ENCODE measurements at regions not wholly inside any gene's neighbourhood (a gene's known extent, or its start where the extent isn't known, plus 50 kb on each side); places are given as distances from the start of the nearest gene placed in this dataset.

DNA sequence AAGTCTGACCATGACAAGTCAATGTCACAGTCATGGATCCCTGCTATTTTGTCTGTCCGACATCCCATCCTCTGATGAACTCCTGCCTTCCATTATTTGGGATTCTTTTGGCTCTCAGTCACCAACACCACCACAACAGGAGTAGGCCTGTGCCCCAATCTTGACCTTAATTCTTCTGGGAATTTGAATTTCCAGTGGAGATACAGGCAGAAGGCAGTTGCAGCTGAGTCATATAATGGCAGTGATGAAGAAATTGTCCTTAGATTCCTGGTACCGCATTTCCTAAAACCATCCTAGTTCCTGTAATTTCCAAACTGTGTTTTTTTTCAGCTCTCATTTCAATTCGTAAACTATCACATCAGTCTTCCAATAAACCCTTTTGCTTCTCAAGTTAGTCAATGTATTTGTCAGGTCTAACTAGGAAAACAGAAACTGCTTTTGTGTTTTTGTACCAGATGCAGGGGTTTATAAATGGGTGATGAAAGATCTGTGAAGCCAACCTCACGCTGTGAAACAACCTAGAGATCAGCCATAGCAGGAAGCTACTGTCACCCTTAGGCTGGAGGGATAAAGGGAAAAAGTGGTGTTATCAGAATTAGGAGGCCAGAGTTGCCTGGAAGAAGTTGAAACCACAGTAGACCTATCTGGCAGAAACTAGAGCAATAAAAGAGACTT lies 126.3 kb upstream of the TMEM108 start:
- intact Hi-C loops (cut with micrococcal nuclease), result no loop called here
- H3K36me3 ChIP-seq (ENCODE audit: control insufficient read depth in 1 of 2, insufficient read depth in 2 of 2, low read length in 2 of 2), result no peaks in the 10 kb centered on the region
- no peak overlapping the region for H3K9ac ChIP-seq (ENCODE audit: low read length)
- H3K27me3 ChIP-seq (ENCODE audit: insufficient read depth, low read length), result peaks cover 16% of the 10 kb centered on the region
- TF ChIP-seq YY1 (IDR thresholded peaks at IDR 0.05; ENCODE audit: extremely low read depth, insufficient replicate concordance, low read depth, low read length), result no peak
- TF ChIP-seq, protein P1, sequence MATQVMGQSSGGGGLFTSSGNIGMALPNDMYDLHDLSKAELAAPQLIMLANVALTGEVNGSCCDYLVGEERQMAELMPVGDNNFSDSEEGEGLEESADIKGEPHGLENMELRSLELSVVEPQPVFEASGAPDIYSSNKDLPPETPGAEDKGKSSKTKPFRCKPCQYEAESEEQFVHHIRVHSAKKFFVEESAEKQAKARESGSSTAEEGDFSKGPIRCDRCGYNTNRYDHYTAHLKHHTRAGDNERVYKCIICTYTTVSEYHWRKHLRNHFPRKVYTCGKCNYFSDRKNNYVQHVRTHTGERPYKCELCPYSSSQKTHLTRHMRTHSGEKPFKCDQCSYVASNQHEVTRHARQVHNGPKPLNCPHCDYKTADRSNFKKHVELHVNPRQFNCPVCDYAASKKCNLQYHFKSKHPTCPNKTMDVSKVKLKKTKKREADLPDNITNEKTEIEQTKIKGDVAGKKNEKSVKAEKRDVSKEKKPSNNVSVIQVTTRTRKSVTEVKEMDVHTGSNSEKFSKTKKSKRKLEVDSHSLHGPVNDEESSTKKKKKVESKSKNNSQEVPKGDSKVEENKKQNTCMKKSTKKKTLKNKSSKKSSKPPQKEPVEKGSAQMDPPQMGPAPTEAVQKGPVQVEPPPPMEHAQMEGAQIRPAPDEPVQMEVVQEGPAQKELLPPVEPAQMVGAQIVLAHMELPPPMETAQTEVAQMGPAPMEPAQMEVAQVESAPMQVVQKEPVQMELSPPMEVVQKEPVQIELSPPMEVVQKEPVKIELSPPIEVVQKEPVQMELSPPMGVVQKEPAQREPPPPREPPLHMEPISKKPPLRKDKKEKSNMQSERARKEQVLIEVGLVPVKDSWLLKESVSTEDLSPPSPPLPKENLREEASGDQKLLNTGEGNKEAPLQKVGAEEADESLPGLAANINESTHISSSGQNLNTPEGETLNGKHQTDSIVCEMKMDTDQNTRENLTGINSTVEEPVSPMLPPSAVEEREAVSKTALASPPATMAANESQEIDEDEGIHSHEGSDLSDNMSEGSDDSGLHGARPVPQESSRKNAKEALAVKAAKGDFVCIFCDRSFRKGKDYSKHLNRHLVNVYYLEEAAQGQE (IDR thresholded peaks at IDR 0.05; ENCODE audit: low read depth), result no peak
- POLR2A ChIA-PET, result no interaction called here
- no peak overlapping the region for H2AFZ ChIP-seq (ENCODE audit: low read depth, low read length, poor library complexity, severe bottlenecking)
- no peaks in the 10 kb centered on the region for H3K4me1 ChIP-seq (ENCODE audit: control insufficient read depth in 1 of 2, insufficient read depth in 2 of 2, low read length in 2 of 2)
- ATAC-seq (no peak), DNase-seq (ENCODE audit: low read depth, low spot score) (no peak)
- no peak overlapping the region for H3K27ac ChIP-seq (ENCODE audit: low read depth, low read length)
- no peak overlapping the region for H3K4me3 ChIP-seq (replicated peaks in 1 of 2; ENCODE audit: low read depth in 1 of 2, low read length in 2 of 2)
- no peaks in the 10 kb centered on the region for H4K20me1 ChIP-seq (ENCODE audit: insufficient read depth)
- RAD21 ChIA-PET (ENCODE audit: low non-redundant PET in 1 of 2, low total read pairs in 2 of 2, uncharacterized antibody in 2 of 2, unreplicated experiment in 2 of 2), result no interaction called here
- H3K9me2 ChIP-seq (ENCODE audit: insufficient read depth), result no peaks in the 10 kb centered on the region
- H3K4me2 ChIP-seq (ENCODE audit: low read length), result no peak overlapping the region
- BruUV-seq (replicated peaks), result no TSS peak
- CTCF ChIA-PET, result no interaction called here
- H3K79me2 ChIP-seq (ENCODE audit: insufficient read depth, low read length), result no peaks in the 10 kb centered on the region
- no peaks in the 10 kb centered on the region for H3K9me3 ChIP-seq (ENCODE audit: control insufficient read depth in 1 of 2, insufficient read depth in 1 of 2, low read depth in 1 of 2, low read length in 2 of 2)

DNA sequence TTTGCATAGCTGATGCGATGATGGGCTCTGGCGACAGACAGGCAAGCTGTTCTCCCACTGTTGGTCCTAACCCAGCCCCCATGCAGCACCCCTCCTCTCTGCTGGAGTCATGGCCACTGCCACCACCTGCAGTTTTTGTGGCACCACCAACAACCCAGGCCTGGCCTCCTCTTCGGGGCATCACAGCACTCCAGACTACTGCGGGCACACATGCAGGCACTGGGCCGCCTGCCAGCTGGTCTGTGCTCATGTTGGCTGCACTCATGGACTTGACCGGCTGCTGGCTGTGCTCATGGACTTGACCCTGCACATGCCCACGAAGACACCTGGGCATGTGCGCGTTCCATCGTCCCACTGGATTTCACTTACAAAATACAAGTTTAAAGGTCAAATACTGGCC lies 130.9 kb upstream of the TMEM108 start:
- TF ChIP-seq, protein P2, sequence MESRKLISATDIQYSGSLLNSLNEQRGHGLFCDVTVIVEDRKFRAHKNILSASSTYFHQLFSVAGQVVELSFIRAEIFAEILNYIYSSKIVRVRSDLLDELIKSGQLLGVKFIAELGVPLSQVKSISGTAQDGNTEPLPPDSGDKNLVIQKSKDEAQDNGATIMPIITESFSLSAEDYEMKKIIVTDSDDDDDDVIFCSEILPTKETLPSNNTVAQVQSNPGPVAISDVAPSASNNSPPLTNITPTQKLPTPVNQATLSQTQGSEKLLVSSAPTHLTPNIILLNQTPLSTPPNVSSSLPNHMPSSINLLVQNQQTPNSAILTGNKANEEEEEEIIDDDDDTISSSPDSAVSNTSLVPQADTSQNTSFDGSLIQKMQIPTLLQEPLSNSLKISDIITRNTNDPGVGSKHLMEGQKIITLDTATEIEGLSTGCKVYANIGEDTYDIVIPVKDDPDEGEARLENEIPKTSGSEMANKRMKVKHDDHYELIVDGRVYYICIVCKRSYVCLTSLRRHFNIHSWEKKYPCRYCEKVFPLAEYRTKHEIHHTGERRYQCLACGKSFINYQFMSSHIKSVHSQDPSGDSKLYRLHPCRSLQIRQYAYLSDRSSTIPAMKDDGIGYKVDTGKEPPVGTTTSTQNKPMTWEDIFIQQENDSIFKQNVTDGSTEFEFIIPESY (IDR thresholded peaks at IDR 0.05; ENCODE audit: extremely low read depth, insufficient replicate concordance, low read length), result no peak
- TF ChIP-seq CBX3 (IDR thresholded peaks at IDR 0.05; ENCODE audit: low read depth), result no peak
- TF ChIP-seq SIN3A (IDR thresholded peaks at IDR 0.05; ENCODE audit: low read depth), result no peak
- no peak for TF ChIP-seq POLR2AphosphoS5 (IDR thresholded peaks at IDR 0.05; ENCODE audit: low read depth, low read length)
- TF ChIP-seq JUND (IDR thresholded peaks at IDR 0.05), result no peak
- no peak for TF ChIP-seq RAD21 (IDR thresholded peaks at IDR 0.05; ENCODE audit: low read depth)
- TF ChIP-seq, protein P3, sequence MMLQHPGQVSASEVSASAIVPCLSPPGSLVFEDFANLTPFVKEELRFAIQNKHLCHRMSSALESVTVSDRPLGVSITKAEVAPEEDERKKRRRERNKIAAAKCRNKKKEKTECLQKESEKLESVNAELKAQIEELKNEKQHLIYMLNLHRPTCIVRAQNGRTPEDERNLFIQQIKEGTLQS (IDR thresholded peaks at IDR 0.05), result no peak
- TF ChIP-seq CEBPB (IDR thresholded peaks at IDR 0.05; ENCODE audit: low read depth), result no peak
- Histone ChIP-seq H4K20me1 (ENCODE audit: insufficient read depth) (no peaks in the 10 kb centered on the region), H3K36me3 (ENCODE audit: control insufficient read depth in 1 of 2, insufficient read depth in 2 of 2, low read length in 2 of 2) (no peaks in the 10 kb centered on the region), H3K9me2 (ENCODE audit: insufficient read depth) (no peaks in the 10 kb centered on the region), H3K27ac (ENCODE audit: low read depth, low read length) (no peak overlapping the region), H3K9ac (ENCODE audit: low read length) (no peak overlapping the region), H2AFZ (ENCODE audit: low read depth, low read length, poor library complexity, severe bottlenecking) (no peak overlapping the region), H3K79me2 (ENCODE audit: insufficient read depth, low read length) (no peaks in the 10 kb centered on the region), H3K9me3 (ENCODE audit: control insufficient read depth in 1 of 2, insufficient read depth in 1 of 2, low read depth in 1 of 2, low read length in 2 of 2) (no peaks in the 10 kb centered on the region), H3K4me2 (ENCODE audit: low read length) (no peak overlapping the region), H3K4me3 (replicated peaks in 1 of 2; ENCODE audit: low read depth in 1 of 2, low read length in 2 of 2) (no peak overlapping the region), H3K27me3 (ENCODE audit: insufficient read depth, low read length) (peaks cover 14% of the 10 kb centered on the region), H3K4me1 (ENCODE audit: control insufficient read depth in 1 of 2, insufficient read depth in 2 of 2, low read length in 2 of 2) (no peaks in the 10 kb centered on the region)
- RAD21 ChIA-PET (ENCODE audit: low non-redundant PET in 1 of 2, low total read pairs in 2 of 2, uncharacterized antibody in 2 of 2, unreplicated experiment in 2 of 2), result no interaction called here
- DNase-seq (ENCODE audit: low read depth, low spot score) (no peak), ATAC-seq (no peak)
- intact Hi-C loops (cut with micrococcal nuclease), result no loop called here
- CTCF ChIA-PET, result no interaction called here
- POLR2A ChIA-PET, result no interaction called here
- no TSS peak for BruUV-seq (replicated peaks)

Data from HCT116 (cell line).